ENCODE measurements at regions not wholly inside any gene's neighbourhood (a gene's known extent, or its start where the extent isn't known, plus 50 kb on each side); places are given as distances from the start of the nearest gene placed in this dataset.

GRCh38 chr10:85061401-85061800, 733.0 kb downstream of the CCSER2 start:
- no peak for TF ChIP-seq POLR2A (IDR thresholded peaks at IDR 0.05)
- TF ChIP-seq, protein P1, sequence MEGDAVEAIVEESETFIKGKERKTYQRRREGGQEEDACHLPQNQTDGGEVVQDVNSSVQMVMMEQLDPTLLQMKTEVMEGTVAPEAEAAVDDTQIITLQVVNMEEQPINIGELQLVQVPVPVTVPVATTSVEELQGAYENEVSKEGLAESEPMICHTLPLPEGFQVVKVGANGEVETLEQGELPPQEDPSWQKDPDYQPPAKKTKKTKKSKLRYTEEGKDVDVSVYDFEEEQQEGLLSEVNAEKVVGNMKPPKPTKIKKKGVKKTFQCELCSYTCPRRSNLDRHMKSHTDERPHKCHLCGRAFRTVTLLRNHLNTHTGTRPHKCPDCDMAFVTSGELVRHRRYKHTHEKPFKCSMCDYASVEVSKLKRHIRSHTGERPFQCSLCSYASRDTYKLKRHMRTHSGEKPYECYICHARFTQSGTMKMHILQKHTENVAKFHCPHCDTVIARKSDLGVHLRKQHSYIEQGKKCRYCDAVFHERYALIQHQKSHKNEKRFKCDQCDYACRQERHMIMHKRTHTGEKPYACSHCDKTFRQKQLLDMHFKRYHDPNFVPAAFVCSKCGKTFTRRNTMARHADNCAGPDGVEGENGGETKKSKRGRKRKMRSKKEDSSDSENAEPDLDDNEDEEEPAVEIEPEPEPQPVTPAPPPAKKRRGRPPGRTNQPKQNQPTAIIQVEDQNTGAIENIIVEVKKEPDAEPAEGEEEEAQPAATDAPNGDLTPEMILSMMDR (IDR thresholded peaks at IDR 0.05 in 4 of 5, conservative IDR thresholded peaks at IDR 0.05 in 1 of 5): no peak
